GM18873 (cell line): ENCODE measurements at regions not wholly inside any gene's neighbourhood (a gene's known extent, or its start where the extent isn't known, plus 50 kb on each side); places are given as distances from the start of the nearest gene placed in this dataset.
A peak's percentile ranks its signal among the peaks of the same experiment; 100 is the strongest.
"Not testable (repeated sequence)": the region's sequence is repeated elsewhere in the genome, so short reads cannot be mapped to it uniquely, and the experiment has no call there.

Experiments
- ATAC-seq: cut with Tn5 transposase; IDR thresholded peaks from one replicate; pipeline ENCODE4 v1.9.1; 2021; ENCODE audit warnings: mild to moderate bottlenecking, moderate library complexity, moderate number of reproducible peaks; ENCODE audit not compliant: unreplicated experiment, low FRiP score

DNA sequence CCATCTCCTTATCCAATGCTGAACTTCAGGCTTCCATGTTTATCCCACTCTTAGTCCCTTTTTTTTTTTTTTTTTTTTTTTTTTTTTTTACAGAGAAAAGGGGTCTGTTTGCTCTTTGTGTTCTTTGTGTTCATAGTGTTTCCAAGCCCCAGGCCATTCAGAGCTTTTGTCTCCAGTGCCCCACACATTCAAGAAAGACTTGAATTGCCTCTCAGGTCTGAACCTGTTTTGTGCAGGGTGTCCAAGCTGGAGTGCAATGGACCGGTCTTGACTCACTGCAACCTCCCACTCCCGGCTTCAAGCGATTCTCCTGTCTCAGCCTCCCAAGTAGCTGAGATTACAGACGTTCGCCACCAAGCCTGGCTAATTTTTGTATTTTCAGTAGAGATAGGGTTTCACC is 191.2 kb downstream of the PALM2AKAP2 start:
- ATAC-seq: no peak

DNA sequence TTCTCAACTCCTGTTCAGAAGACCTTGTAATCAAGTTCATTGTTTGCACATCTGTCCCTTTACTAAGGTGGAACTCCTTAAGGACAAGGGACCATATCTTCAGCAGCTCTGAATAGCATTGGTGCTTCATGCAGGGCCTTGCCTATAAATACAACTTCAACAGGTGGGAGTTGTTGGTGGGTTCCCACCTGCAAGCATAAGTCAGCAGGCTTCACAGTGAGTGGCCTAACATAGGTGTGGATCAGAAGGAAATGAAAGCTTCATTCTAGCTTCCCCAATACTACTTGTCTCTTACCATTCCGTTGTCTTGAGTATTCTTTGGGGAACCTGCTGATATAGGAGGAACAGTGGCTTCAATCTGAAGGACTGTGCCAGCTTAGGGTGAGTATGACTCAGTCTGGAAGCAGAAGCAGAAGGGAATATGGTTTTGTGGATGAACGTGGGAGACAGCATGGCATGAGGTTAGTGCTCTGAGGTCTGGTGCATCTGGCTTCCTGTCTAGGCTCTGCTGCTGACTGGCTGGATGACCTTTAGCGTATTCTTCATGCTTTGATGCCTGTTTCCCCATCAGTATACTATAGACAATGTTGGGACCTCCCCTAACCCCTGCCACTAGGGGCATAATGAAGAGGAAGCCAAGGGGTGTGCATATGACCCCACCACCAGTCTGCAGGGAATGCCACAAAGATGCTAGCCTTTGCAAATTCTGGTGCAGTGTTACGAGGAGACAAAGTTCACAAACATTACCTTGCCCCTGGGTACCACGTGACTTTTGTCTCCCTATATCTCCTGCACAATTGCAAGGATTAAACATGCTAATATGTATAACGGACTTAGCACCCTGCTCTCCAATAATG is 192.3 kb downstream of the PALM2AKAP2 start:
- peak; percentile 39 for ATAC-seq

DNA sequence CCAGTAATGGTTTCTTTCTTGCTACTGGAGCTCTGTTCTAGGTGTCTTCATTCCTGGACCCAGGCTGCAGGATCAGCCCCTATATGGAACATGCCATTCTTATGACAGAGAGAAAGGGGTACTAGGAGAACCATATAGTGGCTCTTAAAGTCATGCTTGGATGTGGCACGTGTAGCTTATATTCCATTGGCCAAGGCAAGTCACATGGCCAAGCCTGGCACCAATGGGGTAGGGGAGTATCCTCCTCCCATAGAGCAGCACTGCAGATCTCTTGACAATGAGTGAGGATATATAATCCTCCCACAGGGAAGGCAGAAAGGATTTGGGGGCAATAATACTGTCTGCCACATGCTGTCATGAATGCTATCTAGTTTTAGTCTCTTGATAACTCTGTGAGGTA is 193.3 kb downstream of the PALM2AKAP2 start:
- no peak for ATAC-seq

DNA sequence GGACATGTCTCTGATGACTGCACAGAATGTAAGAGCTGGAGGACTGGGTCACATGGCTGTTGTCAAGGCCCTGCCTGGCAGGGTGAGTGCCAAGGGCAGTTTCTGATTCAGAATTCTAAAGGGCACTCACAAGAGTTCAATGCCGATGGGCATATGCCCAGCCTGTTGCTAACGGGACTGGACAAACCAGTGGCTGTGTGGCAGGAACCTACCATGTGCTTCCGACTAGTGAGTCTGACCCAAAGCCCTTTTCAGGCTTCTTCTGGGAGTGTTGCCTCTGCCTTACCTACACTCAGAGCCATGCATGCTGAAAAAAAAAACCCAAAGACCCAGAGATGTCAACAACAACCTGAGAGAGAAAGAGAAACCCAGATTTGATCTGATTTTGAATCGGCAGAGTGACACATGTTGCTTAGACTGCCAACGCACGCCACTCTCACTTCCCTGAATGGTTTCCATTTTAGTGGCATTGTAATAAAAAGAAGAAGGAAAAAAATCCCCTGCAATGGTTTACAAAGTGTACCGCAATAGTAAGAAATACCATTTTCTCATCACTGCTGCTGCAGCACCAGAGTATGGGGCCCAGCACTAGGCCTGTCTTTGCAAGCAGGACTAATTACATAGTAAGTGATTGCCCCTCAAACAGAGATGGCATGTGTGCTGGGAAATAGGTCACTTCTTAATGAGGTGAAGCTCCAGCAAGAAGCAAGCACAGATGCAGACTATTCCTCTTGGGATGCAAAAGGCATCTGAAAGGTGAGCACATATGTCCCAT is 194.3 kb downstream of the PALM2AKAP2 start:
- peak; percentile 81 for ATAC-seq

DNA sequence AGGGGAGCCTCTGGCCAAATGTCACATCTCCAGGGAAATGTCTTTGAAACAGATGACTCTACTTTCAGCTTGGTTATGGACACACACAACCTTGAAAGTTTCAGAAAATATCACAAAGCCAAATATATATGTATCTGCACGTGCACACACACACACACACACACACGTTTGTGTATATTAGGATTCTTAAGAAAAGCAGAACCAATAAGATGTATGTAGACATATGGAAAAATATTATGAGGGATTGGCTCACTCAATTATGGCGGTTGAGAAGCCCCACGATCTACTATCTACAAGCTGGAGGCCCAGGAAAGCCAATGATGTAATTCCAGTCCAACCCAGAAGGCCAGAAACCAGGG is 194.9 kb downstream of the PALM2AKAP2 start:
- no peak for ATAC-seq

DNA sequence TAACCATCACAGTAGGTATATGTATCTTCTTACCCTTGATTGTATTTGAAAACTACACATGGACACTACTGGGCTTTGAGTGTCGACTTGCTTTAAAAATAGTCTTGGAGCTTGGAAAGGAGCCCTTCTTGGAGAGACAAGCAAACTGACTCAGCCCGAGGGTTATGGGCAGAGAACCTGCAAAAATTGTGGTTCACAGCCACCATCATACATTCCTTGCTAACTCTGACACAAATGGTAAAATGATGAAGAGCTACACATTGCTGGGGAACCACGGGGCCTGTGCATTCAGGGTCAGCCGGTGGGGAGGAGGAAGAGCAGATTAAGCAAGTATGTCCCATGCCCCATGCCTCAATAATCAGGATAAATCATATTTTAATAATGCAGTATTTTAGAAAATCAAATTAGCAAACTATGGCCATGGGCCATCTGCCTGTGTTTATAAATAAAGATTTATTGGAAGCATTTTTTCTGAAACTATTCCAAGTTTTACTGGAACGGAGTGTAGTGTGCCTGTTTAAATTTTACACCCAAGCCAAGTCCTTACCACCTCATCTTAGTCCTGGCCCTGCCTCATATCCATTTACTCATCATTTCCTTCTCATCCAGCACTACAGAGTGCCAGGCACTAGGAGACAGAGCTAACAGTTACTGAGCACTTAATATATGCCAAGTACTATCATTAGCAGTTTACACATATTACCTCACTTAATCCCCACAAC is 195.7 kb downstream of the PALM2AKAP2 start:
- no peak for ATAC-seq

DNA sequence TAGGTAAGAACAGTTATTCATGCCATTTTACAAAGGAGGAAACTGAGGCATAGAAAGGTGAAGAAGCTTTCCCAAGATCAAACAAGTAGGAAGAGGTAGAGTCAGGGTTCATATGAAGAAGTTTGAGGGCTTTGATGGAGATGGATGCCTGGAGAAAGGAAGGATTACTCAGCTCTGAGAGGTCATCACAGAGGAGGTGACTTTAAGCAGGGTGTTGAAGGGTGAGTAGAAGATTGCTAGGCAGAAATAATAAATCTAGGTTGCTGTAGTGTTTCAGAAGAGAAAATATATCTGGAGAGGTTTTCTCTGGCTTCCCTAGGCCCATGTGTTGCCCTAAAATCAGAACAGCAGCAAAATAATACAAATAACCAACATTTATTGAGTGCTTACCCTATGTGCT is 196.3 kb downstream of the PALM2AKAP2 start:
- no peak for ATAC-seq

DNA sequence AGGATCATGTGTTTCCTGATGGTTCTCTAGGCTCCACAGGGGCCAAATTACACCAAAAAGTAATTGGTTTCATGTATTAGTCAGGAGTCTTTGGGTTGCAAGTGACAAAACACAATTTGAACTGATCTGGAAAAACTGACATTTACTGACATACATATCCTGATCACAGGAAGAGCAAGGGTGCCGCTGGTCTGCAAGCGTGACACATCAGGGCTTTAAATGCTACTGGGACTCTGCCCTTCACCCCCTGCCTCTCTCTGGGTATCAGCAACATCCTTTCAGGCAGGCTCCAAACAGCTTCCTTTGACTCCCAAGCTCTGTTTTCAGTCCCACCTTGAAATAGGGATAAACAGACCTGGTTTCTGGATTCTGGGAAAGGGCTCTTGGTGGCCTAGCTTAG is 197.5 kb downstream of the PALM2AKAP2 start:
- ATAC-seq: no peak

DNA sequence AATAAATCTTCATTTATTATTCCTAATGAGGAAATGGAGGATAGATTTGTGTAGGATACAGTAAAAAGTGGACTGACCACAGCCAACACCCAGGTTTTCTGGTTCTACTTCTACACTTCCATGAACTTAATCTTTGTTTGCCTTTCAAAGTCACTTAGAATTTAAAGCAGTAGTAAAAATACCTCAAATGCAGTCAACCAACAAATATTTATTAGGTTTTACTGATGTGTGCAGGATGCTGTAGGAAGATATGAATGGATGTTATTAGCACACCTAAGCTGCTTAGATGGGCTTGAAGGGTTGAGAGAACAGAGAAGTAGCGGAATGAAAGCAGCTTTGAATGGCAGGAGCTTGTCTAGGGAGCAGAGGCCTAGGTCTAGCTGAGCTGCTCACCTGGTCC is 201.1 kb downstream of the PALM2AKAP2 start:
- ATAC-seq: no peak

DNA sequence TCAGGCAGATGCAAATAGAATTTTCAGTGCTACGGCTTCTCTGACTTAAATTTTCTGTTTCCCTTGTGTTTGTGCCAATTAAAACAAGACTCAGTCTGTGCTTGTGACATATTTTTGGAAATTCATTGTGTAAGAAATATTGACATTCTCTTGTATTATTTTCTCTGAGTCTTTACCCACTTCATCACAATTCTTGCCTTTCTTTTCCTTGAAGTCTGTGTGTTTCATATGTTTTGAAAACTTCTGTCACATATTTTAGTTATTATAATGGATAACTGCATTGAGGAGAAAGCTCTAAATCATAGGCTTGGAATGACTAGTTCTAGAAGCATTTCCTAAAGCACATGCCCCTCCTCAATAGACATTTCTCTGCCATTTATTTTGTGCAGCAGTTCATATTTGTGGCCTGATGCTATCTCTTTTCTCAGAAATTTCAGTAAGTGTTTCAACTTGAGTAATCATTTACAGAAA is 206.6 kb downstream of the PALM2AKAP2 start:
- no peak for ATAC-seq

DNA sequence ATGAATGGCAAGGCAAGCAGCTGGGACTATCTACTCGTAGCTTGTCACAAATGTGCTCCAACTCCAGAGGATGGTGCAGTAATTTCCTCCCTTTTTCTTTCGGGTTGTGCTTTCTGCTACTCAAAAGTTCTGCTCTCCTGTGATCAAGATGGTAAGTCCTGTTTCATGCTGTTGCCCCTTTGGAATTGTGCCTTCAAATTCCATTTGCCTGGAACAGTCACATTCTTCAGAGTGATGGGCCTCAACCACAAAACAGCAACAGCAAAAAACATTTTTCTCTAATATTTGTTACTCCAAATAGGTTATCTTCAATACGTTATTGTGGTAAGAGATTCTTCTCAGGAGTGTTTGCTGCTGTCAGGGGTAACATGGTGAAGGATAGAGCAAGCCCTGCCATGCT is 209.3 kb downstream of the PALM2AKAP2 start:
- ATAC-seq: no peak

DNA sequence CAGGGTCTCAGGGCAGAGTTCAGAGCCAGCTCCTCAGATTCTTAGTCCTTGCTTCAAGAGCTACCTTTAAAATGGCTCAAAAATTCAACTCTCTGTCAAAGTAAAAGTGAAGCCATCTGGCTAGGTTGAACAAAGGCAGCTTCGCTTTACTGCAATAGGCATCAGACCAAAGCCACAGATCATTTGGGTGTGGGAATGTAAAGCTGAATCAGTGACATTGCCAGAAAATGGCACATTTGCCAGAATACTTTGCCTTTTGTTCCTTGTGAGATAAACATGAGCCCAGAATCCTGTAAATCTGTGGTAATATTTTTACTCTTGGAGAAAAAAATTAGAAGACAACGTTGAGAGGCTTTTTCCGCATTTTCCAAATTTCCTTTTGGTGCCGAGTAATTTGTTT is 210.5 kb downstream of the PALM2AKAP2 start:
- no peak for ATAC-seq

DNA sequence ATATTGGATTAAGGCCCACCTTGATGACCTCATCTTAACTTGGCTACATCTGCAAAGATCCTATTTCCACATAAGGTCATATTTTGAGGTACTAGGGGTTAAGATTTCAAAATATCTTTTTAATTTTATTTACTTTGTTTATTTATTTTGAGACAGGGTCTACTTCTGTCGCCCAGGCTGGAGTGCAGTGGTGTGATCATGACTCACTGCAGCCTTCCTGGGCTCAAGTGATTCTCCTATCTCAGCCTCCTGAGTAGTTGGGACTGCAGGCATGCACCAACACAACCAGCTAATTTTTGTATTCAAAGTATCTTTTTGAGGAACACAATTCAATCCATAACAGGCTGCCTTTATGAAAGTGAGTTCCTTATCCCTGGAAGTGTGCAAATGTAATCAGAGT is 212.3 kb downstream of the PALM2AKAP2 start:
- ATAC-seq: no peak

DNA sequence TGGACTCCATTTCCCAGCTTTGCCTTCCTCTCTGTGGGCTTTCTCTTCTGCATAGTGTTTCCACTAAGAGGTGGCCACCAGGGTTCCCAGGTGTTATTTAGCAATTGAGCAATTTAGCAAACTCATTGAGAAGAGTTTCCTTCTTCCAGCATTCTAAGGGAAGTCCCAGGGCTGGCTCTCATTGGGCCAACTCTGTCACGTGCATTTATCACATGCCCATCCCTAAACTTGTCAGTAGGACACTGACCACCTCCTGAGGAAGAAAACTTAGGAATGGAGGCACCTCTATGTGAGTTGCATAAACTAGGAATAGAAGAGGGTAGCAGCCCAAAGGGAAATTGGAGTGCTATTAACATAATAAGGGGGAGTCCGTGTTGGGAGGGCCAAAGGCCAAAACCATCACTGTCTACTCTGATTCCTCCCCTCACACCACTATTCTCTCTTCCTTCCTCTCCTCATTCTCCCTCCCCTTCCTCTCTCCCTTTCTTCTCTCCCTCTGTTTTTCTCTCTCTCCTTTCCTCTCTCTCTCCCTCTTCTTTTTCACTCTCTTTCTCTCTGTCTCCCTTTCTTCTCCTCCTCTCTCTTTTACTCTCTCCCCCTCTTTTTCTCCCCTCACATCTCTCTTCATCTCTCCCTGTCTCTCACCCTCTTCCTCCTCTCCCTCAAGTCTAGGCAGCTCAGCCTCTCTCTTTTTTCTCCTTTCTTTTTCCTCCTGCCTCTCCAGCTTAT is 213.4 kb downstream of the PALM2AKAP2 start:
- no peak for ATAC-seq

DNA sequence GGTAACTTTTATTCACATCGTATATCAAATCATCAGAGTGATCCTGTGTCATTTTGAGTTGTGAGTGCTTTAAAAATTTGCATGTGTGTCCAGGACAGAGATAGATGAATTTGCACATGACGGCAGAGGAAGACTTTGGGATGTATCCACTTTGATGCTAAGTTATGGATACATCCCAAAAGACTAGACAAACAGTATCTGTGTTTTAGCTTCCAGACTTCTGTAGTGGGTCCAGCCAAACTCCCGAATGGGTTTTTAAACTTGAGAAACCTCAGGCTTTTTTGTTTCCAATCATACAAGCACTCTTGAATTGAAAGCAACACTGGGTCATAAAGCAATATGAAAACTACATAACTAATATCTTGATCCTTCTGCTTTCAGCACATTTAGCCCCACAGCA is 213.8 kb downstream of the C9orf152 start:
- no peak for ATAC-seq

DNA sequence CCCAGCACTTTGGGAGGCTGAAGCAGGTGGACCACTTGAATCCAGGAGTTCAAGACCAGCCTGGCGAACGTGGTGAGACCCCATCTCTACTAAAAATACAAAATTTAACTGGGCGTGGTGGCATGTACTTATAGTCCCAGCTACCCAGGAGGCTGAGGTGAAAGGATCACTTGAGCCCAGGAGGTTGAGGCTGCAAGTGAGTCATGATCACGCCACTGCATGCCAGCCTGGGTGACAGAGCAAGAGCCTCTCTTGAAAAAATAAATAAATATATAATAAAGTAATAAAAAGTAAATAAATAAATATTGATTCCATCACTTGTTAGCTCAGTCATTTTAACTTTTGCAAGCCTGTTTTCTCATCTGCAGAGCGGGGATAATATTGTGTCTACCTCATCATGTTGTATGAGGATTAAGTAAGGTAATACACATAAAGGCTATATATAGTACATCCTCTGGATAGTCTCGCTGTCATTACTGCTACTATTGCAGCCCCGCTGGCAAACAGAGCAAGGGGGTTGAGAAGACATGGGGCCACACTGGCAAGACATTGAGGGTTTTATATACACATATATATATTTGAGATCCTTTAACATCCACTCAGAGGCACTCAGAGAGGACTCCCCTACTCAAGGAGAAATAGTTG is 210.9 kb downstream of the C9orf152 start:
- ATAC-seq: no peak

DNA sequence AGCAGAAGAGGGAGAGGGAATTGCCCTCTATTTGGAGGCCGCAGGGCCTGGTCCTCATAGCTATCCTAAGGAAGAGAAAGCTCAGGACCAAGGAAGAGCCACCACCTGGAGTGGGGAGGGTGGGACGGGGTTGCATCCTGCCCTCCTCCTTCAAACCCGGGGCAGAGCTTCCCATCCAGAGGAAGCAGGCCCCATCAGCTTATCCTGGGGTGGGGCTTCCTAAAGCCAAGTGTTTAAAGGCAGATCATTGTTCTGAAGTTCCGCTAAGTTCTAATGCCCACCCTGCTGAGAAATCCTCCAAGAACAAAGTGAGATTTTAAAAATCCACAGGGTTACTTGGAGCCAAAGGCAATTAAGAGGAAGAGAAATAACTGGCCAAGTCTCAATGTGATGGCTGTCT is 210.3 kb downstream of the C9orf152 start:
- ATAC-seq: no peak

DNA sequence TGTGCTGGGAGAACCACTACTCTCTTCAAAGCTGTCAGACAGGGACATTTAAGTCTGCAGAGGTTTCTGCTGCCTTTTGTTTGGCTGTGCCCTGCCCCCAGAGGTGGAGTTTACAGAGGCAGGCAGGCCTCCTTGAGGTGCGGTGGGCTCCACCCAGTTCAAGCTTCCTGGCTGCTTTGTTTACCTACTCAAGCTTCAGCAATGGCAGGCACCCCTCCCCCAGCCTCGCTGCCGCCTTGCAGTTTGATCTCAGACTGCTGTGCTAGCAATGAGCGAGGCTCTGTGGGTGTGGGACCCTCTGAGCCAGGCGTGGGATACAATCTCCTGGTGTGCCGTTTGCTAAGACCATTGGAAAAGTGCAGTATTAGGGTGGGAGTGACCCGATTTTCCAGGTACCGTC is 202.4 kb downstream of the C9orf152 start:
- not testable (repeated sequence) for ATAC-seq

DNA sequence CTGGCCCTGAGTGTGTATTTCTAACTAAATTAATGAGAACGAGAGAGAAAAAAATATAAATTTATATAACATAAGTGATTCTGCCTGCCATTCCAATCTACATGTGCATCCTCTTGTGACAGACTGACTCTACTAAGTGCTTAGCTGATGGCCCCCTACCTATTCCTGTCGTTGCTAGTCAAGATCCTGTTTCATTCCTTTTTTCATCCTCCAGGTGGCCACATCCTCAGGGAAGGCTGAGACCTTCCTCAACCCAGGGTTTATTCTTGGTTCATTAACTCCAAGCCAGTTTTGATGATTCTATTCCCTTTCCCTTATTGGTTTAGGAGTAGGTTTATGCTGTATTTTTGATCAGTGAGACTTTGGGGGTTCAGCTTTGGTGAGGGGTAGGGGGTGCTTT is 201.3 kb downstream of the C9orf152 start:
- ATAC-seq: no peak
